K562 (cell line): ENCODE measurements at regions not wholly inside any gene's neighbourhood (a gene's known extent, or its start where the extent isn't known, plus 50 kb on each side); places are given as distances from the start of the nearest gene placed in this dataset.
A peak's percentile ranks its signal among the peaks of the same experiment; 100 is the strongest.

Source experiments
- ATAC-seq: fragments of 200-7000 bp; cut with Tn5 transposase; 3 replicates; pipeline ENCODE4 v1.9.1; 2020; ENCODE audit warnings: moderate library complexity
- BruUV-seq: library from RNA; stranded (reverse); fragments of 400-500 nt; replicated peaks from 2 replicates; lab custom pipeline; 2021; lab: Mats Ljungman, UMichigan
- CTCF ChIA-PET: fragments of 300-600 bp; formaldehyde crosslinking; extraction: SDS; loops from one replicate; lab custom pipeline; 2021; ENCODE audit warnings: low intra/inter-chr PET ratio; lab: Yijun Ruan, JAX
- POLR2A ChIA-PET: fragments of 300-600, 350-650 bp; sonication (Branson Sonifier 250); formaldehyde crosslinking; extraction: SDS; loops from one replicate; lab custom pipeline; 2021; ENCODE audit warnings: antibody characterized with exemption, inconsistent platforms; lab: Yijun Ruan, JAX
- DNase-seq, 4 experiments: peaks; one replicate each; pipeline versions ENCODE4 v3.0.0 to v3.0.0-alpha.2; 2011 to 2018; ENCODE audit warnings: low spot score in 3 of 4, mixed read lengths in 3 of 4; ENCODE audit errors: extremely low read depth in 1 of 4
- FAIRE-seq: peaks from 2 replicates; lab custom pipeline; 2011; peaks lifted over from hg19 to GRCh38; lab: Jason Lieb, UNC
- H2AFZ ChIP-seq: 2 replicates; pipeline ENCODE4 v1.6.0; 2011; ENCODE audit warnings: low read depth, low read length, control low read depth, inconsistent platforms
- H3K27ac ChIP-seq: fragments of 200-600 bp; 3 replicates; pipeline ENCODE4 v1.8.0; 2011; ENCODE audit warnings: low read depth, mild to moderate bottlenecking, control low read depth, inconsistent platforms, low read length, moderate library complexity, mixed read lengths; ENCODE audit errors: extremely low read depth
- H3K27me3 ChIP-seq, 2 experiments: fragments of 300-600 bp in 1 of 2; 2 replicates in 1 of 2; 3 replicates in 1 of 2; pipeline versions ENCODE4 v1.6.0 to v1.8.0; 2011; ENCODE audit warnings: inconsistent platforms in 2 of 2, low read length in 2 of 2, mild to moderate bottlenecking in 1 of 2, mixed read lengths in 1 of 2, moderate library complexity in 1 of 2; ENCODE audit not compliant: control insufficient read depth in 2 of 2, insufficient read depth in 2 of 2
- H3K36me3 ChIP-seq: fragments of 300-600 bp; 3 replicates; pipeline ENCODE4 v1.8.0; 2011; ENCODE audit warnings: mild to moderate bottlenecking, low read length, inconsistent platforms; ENCODE audit not compliant: control insufficient read depth, insufficient read depth
- H3K4me1 ChIP-seq, 2 experiments: fragments of 200-600 bp in 1 of 2; replicated peaks in 1 of 2; 2 replicates in 1 of 2; 3 replicates in 1 of 2; pipeline versions ENCODE4 v1.5.1 to v1.8.0; 2011; ENCODE audit warnings: inconsistent platforms in 2 of 2, low read length in 2 of 2, mild to moderate bottlenecking in 1 of 2, mixed read lengths in 1 of 2, moderate library complexity in 1 of 2; ENCODE audit not compliant: control insufficient read depth in 2 of 2, insufficient read depth in 2 of 2
- H3K4me2 ChIP-seq: 2 replicates; pipeline ENCODE4 v1.6.1; 2011; ENCODE audit warnings: low read length, control low read depth, inconsistent platforms, mixed read lengths; ENCODE audit not compliant: insufficient read depth
- H3K4me3 ChIP-seq: fragments of 200-600 bp; sonication (generic), shearing (Covaris generic); 2 replicates; pipeline ENCODE4 v1.5.1; 2016; ENCODE audit warnings: control low read depth, inconsistent platforms
- H3K79me2 ChIP-seq: fragments of 200-600 bp; 3 replicates; pipeline ENCODE4 v1.8.0; 2011; ENCODE audit warnings: low read length, inconsistent platforms; ENCODE audit not compliant: control insufficient read depth, insufficient read depth
- H3K9ac ChIP-seq, 2 experiments: 2 replicates each; pipeline versions ENCODE4 v1.6.0 to v1.6.1; 2011; ENCODE audit warnings: low read depth in 2 of 2, low read length in 2 of 2, control low read depth in 1 of 2, inconsistent platforms in 1 of 2, mild to moderate bottlenecking in 1 of 2, mixed read lengths in 1 of 2; ENCODE audit not compliant: insufficient read depth in 1 of 2
- H3K9me1 ChIP-seq: one replicate; pipeline ENCODE4 v1.6.0; 2011; ENCODE audit warnings: inconsistent platforms, mild to moderate bottlenecking, low read length, moderate library complexity; ENCODE audit not compliant: control insufficient read depth, insufficient read depth
- H3K9me3 ChIP-seq: replicated peaks from 2 replicates; pipeline ENCODE4 v1.5.1; 2011; ENCODE audit warnings: low read depth, low read length, inconsistent platforms; ENCODE audit not compliant: control insufficient read depth, insufficient read depth
- H4K20me1 ChIP-seq: replicated peaks from 2 replicates; pipeline ENCODE4 v1.6.1; 2011; ENCODE audit warnings: low read length, inconsistent platforms, mixed read lengths; ENCODE audit not compliant: control insufficient read depth, insufficient read depth
- CHD1 ChIP-seq: fragments of 200-600 bp; sonication (generic); IDR thresholded peaks from one replicate; pipeline ENCODE4 v1.6.1; 2012; ENCODE audit warnings: mild to moderate bottlenecking, moderate library complexity, low read length, inconsistent platforms
- GABPB2 ChIP-seq: fragments of 250-450 bp; sonication (Bioruptor Pico); conservative IDR thresholded peaks from 2 replicates; pipeline ENCODE4 v1.5.1; 2021; ENCODE audit warnings: mild to moderate bottlenecking
- HEY1 ChIP-seq: fragments of 250-450 bp; sonication (Bioruptor Pico); IDR thresholded peaks from 2 replicates; pipeline ENCODE4 v1.5.0; 2020; ENCODE audit warnings: mild to moderate bottlenecking, moderate library complexity, borderline replicate concordance
- POLR2G ChIP-seq: fragments of 200-400 bp; formaldehyde crosslinking; IDR thresholded peaks from 2 replicates; pipeline ENCODE4 v1.6.1; 2017; ENCODE audit warnings: low read depth, mild to moderate bottlenecking, antibody characterized with exemption, low read length, moderate library complexity
- PRPF4 ChIP-seq: fragments of 200-400 bp; formaldehyde crosslinking; IDR thresholded peaks from one replicate; pipeline ENCODE4 v1.6.1; 2017; ENCODE audit warnings: low read length, low read depth, mild to moderate bottlenecking; ENCODE audit not compliant: insufficient read depth, poor library complexity, severe bottlenecking
- ZNF24 ChIP-seq: fragments of 450-650 bp; IDR thresholded peaks from 2 replicates; pipeline ENCODE4 v1.6.1; 2016
- ZNF57 ChIP-seq: fragments of 450-650 bp; formaldehyde crosslinking; IDR thresholded peaks from 2 replicates; pipeline ENCODE4 v1.4.0; 2020; ENCODE audit warnings: mild to moderate bottlenecking, moderate library complexity
- ZNF830 ChIP-seq: fragments of 250-450 bp; sonication (Bioruptor Pico); IDR thresholded peaks from 2 replicates; pipeline ENCODE4 v1.5.0; 2021; ENCODE audit warnings: mild to moderate bottlenecking
- in situ Hi-C: fragments of 300-500 bp; cut with MboI; formaldehyde crosslinking; loops from 4 replicates; pipeline ENCODE4 v1.15.0; 2018; ENCODE audit warnings: inconsistent platforms, mixed read lengths
- intact Hi-C: fragments of 100-400 bp; cut with micrococcal nuclease; formaldehyde crosslinking; loops from 2 replicates; pipeline ENCODE4 v1.14.2; 2022
- TF ChIP-seq, protein P1 (sequence below): sonication (generic); formaldehyde crosslinking; IDR thresholded peaks from 2 replicates; pipeline ENCODE4 v1.9.0; 2022; ENCODE audit warnings: mild to moderate bottlenecking, missing genetic modification reagents
- TF ChIP-seq, protein P2 (sequence below): fragments of 250-450 bp; sonication (Bioruptor Pico); IDR thresholded peaks from 2 replicates; pipeline ENCODE4 v1.4.0; 2020; ENCODE audit warnings: mild to moderate bottlenecking, moderate library complexity

DNA sequence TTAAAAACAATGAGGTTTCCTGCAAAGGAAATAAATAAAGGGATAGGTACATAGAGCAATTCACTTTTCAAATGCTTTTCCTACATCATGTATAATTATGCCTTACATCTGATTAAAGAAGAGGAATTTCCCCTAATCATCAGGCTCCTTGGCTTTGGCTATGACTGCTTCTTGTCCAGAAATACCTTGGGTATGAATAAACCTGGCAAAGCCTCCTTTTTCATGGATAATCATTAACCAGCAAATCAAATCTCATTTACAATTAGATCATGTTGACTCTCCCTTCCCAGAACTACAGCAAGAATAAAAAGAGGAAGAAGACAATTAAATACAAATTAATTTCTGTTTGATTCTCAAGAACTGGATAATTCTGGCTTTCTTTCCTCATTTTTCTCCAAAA is 58.0 kb upstream of the CD2AP start:
- Histone ChIP-seq H3K4me1 (peaks cover 13 to 49% of the 10 kb centered on the region in 2 experiments; a peak in 4 of 5 replicates), H3K4me2 (peak overlapping the region; percentile 64; the same call in 1 of the 2 replicates), H3K9me3 (peaks cover 3% of the 10 kb centered on the region; the same call in 1 of the 2 replicates), H4K20me1 (no peaks in the 10 kb centered on the region), H3K9ac (no peak overlapping the region; a peak in 1 of 4 replicates), H3K36me3 (no peaks in the 10 kb centered on the region), H3K4me3 (no peak overlapping the region), H3K79me2 (no peaks in the 10 kb centered on the region)
- CTCF ChIA-PET = no interaction called here
- no peak for ATAC-seq
- FAIRE-seq = no peak
- TF ChIP-seq HEY1 (CRISPR knock-in tag) (no peak), GABPB2 (no peak), POLR2G (no peak), ZNF830 (CRISPR knock-in tag) (no peak), CHD1 (no peak), ZNF57 (no peak), PRPF4 (no peak), ZNF24 (no peak)
- TF ChIP-seq, protein P1, sequence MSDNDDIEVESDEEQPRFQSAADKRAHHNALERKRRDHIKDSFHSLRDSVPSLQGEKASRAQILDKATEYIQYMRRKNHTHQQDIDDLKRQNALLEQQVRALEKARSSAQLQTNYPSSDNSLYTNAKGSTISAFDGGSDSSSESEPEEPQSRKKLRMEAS (CRISPR knock-in tag) = no peak
- TF ChIP-seq, protein P2, sequence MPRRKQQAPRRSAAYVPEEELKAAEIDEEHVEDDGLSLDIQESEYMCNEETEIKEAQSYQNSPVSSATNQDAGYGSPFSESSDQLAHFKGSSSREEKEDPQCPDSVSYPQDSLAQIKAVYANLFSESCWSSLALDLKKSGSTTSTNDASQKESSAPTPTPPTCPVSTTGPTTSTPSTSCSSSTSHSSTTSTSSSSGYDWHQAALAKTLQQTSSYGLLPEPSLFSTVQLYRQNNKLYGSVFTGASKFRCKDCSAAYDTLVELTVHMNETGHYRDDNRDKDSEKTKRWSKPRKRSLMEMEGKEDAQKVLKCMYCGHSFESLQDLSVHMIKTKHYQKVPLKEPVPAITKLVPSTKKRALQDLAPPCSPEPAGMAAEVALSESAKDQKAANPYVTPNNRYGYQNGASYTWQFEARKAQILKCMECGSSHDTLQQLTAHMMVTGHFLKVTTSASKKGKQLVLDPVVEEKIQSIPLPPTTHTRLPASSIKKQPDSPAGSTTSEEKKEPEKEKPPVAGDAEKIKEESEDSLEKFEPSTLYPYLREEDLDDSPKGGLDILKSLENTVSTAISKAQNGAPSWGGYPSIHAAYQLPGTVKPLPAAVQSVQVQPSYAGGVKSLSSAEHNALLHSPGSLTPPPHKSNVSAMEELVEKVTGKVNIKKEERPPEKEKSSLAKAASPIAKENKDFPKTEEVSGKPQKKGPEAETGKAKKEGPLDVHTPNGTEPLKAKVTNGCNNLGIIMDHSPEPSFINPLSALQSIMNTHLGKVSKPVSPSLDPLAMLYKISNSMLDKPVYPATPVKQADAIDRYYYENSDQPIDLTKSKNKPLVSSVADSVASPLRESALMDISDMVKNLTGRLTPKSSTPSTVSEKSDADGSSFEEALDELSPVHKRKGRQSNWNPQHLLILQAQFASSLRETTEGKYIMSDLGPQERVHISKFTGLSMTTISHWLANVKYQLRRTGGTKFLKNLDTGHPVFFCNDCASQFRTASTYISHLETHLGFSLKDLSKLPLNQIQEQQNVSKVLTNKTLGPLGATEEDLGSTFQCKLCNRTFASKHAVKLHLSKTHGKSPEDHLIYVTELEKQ (CRISPR knock-in tag) = no peak
- TF ChIP-seq, all 486 proteins: peak for 0
- BruUV-seq = no TSS peak
- DNase-seq = no peak
- Histone ChIP-seq H3K27me3 (no peaks in the 10 kb centered on the region), H3K9me1 (no peaks in the 10 kb centered on the region), H2AFZ (no peak overlapping the region), H3K27ac (no peak overlapping the region)
- POLR2A ChIA-PET = interaction anchor here (0.7 to 1.8 kb wide), 6 partner anchors 11 to 211 kb away, joined by 3 to 7 read pairs (median 4); no protein-coding TSS in a partner anchor
- intact Hi-C loops = loop anchor here (1.0 to 5.0 kb wide), 2 partner anchors 58 to 78 kb away; partner anchors contain the start of gene CD2AP
- in situ Hi-C loops = loop anchor here (25.0 kb wide), 1 partner anchor 193 kb away; no protein-coding TSS in a partner anchor
